Mesothelial cell of epicardium (in vitro differentiated cells): ENCODE measurements at regions not wholly inside any gene's neighbourhood (a gene's known extent, or its start where the extent isn't known, plus 50 kb on each side); places are given as distances from the start of the nearest gene placed in this dataset.

Experiments
- DNase-seq, 2 experiments: peaks; one replicate each; pipeline ENCODE4 v3.0.0; 2021; ENCODE audit warnings: low spot score in 2 of 2; ENCODE audit not compliant: unreplicated experiment in 2 of 2
- H3K27ac Mint-ChIP-seq: 2 replicates; pipeline ENCODE4 v1.8.0; 2021; ENCODE audit warnings: mixed read lengths
- H3K27me3 Mint-ChIP-seq: 2 replicates; pipeline ENCODE4 v1.8.0; 2021; ENCODE audit warnings: low read depth, mixed read lengths
- H3K36me3 Mint-ChIP-seq: 2 replicates; pipeline ENCODE4 v1.8.0; 2021; ENCODE audit warnings: mixed read lengths
- H3K4me1 Mint-ChIP-seq: 2 replicates; pipeline ENCODE4 v1.8.0; 2021; ENCODE audit warnings: mixed read lengths
- H3K4me3 Mint-ChIP-seq: 2 replicates; pipeline ENCODE4 v1.8.0; 2021; ENCODE audit warnings: mild to moderate bottlenecking, moderate library complexity, mixed read lengths
- H3K9me3 Mint-ChIP-seq: 2 replicates; pipeline ENCODE4 v1.8.0; 2021; ENCODE audit warnings: mixed read lengths
- TF ChIP-seq, protein P1 (sequence below): fragments of 200-600 bp; sonication (generic); IDR thresholded peaks from one replicate; pipeline ENCODE4 v1.5.0; 2021; ENCODE audit warnings: antibody characterized with exemption; ENCODE audit not compliant: unreplicated experiment

GRCh38 chr1:55331351-55331750 lies 116.2 kb upstream of the USP24 start:
- H3K4me3 Mint-ChIP-seq = no peak overlapping the region
- H3K27me3 Mint-ChIP-seq = no peaks in the 10 kb centered on the region
- peaks cover 17% of the 10 kb centered on the region for H3K4me1 Mint-ChIP-seq
- H3K27ac Mint-ChIP-seq = no peak overlapping the region
- TF ChIP-seq, protein P1, sequence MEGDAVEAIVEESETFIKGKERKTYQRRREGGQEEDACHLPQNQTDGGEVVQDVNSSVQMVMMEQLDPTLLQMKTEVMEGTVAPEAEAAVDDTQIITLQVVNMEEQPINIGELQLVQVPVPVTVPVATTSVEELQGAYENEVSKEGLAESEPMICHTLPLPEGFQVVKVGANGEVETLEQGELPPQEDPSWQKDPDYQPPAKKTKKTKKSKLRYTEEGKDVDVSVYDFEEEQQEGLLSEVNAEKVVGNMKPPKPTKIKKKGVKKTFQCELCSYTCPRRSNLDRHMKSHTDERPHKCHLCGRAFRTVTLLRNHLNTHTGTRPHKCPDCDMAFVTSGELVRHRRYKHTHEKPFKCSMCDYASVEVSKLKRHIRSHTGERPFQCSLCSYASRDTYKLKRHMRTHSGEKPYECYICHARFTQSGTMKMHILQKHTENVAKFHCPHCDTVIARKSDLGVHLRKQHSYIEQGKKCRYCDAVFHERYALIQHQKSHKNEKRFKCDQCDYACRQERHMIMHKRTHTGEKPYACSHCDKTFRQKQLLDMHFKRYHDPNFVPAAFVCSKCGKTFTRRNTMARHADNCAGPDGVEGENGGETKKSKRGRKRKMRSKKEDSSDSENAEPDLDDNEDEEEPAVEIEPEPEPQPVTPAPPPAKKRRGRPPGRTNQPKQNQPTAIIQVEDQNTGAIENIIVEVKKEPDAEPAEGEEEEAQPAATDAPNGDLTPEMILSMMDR = no peak
- no peaks in the 10 kb centered on the region for H3K9me3 Mint-ChIP-seq
- no peaks in the 10 kb centered on the region for H3K36me3 Mint-ChIP-seq
- DNase-seq = no peak

- DNase-seq = no peak
- Mint-ChIP-seq H3K36me3 (no peaks in the 10 kb centered on the region), H3K4me1 (peaks cover 17% of the 10 kb centered on the region), H3K9me3 (no peaks in the 10 kb centered on the region), H3K27ac (no peak overlapping the region), H3K27me3 (no peaks in the 10 kb centered on the region), H3K4me3 (no peak overlapping the region)
- TF ChIP-seq, protein P1 = no peak
These were observed 114.8 kb upstream of the USP24 start for GRCh38 chr1:55329808-55330432.

- Mint-ChIP-seq H3K27ac (peak overlapping the region; percentile 23), H3K4me3 (no peak overlapping the region), H3K36me3 (no peaks in the 10 kb centered on the region), H3K9me3 (no peaks in the 10 kb centered on the region), H3K4me1 (peaks cover 17% of the 10 kb centered on the region), H3K27me3 (no peaks in the 10 kb centered on the region)
- DNase-seq = no peak
- TF ChIP-seq, protein P1 = no peak
These were observed 113.9 kb upstream of the USP24 start for GRCh38 chr1:55329091-55329490.

- H3K9me3 Mint-ChIP-seq = no peaks in the 10 kb centered on the region
- TF ChIP-seq, protein P1 = no peak
- no peaks in the 10 kb centered on the region for H3K36me3 Mint-ChIP-seq
- peaks cover 16% of the 10 kb centered on the region for H3K4me1 Mint-ChIP-seq
- H3K4me3 Mint-ChIP-seq = no peak overlapping the region
- no peaks in the 10 kb centered on the region for H3K27me3 Mint-ChIP-seq
- H3K27ac Mint-ChIP-seq = no peak overlapping the region
- no peak for DNase-seq
These were observed 111.5 kb upstream of the USP24 start for GRCh38 chr1:55326496-55327243.

DNA sequence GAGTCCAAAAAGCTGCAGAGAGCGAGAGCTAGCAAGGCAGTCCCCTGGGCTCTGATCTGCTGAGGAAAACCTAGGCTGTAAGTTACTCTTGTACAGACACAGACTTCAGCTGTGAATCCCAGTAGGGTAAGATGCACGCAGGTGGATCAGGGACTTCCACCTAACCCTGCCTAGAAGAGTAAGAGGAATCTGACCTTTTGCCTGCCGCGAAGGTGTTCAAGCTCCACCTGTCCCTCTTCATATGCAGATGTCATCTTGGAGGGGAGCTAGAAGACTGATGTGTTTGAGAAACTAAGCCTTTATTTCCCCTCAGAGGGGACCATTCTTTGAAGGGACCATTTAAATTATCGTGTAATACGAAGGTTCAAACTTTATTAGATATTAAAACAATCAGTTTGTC lies 108.6 kb upstream of the USP24 start:
- TF ChIP-seq, protein P1 = no peak
- Mint-ChIP-seq H3K27ac (no peak overlapping the region), H3K27me3 (no peaks in the 10 kb centered on the region), H3K9me3 (no peaks in the 10 kb centered on the region), H3K36me3 (no peaks in the 10 kb centered on the region), H3K4me1 (peaks cover 10% of the 10 kb centered on the region), H3K4me3 (no peak overlapping the region)
- DNase-seq = no peak
